IMR-90 (cell line): ENCODE measurements at regions not wholly inside any gene's neighbourhood (a gene's known extent, or its start where the extent isn't known, plus 50 kb on each side); places are given as distances from the start of the nearest gene placed in this dataset.

ENCODE experiments used
- ATAC-seq: fragments of 200-7000 bp; cut with Tn5 transposase; 2 replicates; pipeline ENCODE4 v1.9.1; 2020; ENCODE audit warnings: low read depth, mild to moderate bottlenecking, moderate library complexity
- BruUV-seq: library from RNA; stranded (reverse); fragments of 400-500 nt; replicated peaks from 2 replicates; lab custom pipeline; 2021; lab: Mats Ljungman, UMichigan
- CTCF ChIA-PET: fragments of 300-600 bp; formaldehyde crosslinking; extraction: SDS; loops from one replicate; lab custom pipeline; 2021; ENCODE audit warnings: antibody characterized with exemption; lab: Yijun Ruan, JAX
- POLR2A ChIA-PET: fragments of 300-600 bp; sonication (Branson Sonifier 250); formaldehyde crosslinking; loops from one replicate; lab custom pipeline; 2022; ENCODE audit warnings: antibody characterized with exemption; ENCODE audit not compliant: unreplicated experiment; lab: Charles Lee
- DNase-seq: peaks from one replicate; pipeline ENCODE4 v3.0.0; 2013
- H2AFZ ChIP-seq: replicated peaks from 2 replicates; pipeline ENCODE3; 2013; ENCODE audit warnings: low read length, mild to moderate bottlenecking; ENCODE audit not compliant: poor library complexity
- H2AK5ac ChIP-seq: 2 replicates; pipeline ENCODE4 v1.6.1; 2013; ENCODE audit warnings: low read depth, low read length, inconsistent platforms
- H2AK9ac ChIP-seq: replicated peaks from 2 replicates; pipeline ENCODE3; 2013; ENCODE audit warnings: mild to moderate bottlenecking, low read depth, low read length, moderate library complexity; ENCODE audit not compliant: poor library complexity
- H2BK120ac ChIP-seq: 2 replicates; pipeline ENCODE4 v1.6.1; 2013; ENCODE audit warnings: low read depth, low read length, inconsistent platforms
- H2BK15ac ChIP-seq: 3 replicates; pipeline ENCODE4 v1.6.1; 2013; ENCODE audit warnings: low read depth, low read length, inconsistent platforms
- H2BK20ac ChIP-seq: 2 replicates; pipeline ENCODE4 v1.6.1; 2013; ENCODE audit warnings: low read depth, mild to moderate bottlenecking, inconsistent platforms, low read length, moderate library complexity
- H2BK5ac ChIP-seq: 2 replicates; pipeline ENCODE4 v1.6.1; 2013; ENCODE audit warnings: mild to moderate bottlenecking, low read depth, low read length, inconsistent platforms; ENCODE audit not compliant: poor library complexity, severe bottlenecking
- H3K14ac ChIP-seq: replicated peaks from 2 replicates; pipeline ENCODE4 v1.6.1; 2013; ENCODE audit warnings: low read depth, low read length, inconsistent platforms
- H3K18ac ChIP-seq: 2 replicates; pipeline ENCODE4 v1.6.1; 2013; ENCODE audit warnings: low read depth, low read length, control low read depth
- H3K23ac ChIP-seq: 2 replicates; pipeline ENCODE4 v1.6.1; 2013; ENCODE audit warnings: low read depth, low read length, inconsistent platforms
- H3K27ac ChIP-seq: 2 replicates; pipeline ENCODE4 v1.5.1; 2013; ENCODE audit warnings: mild to moderate bottlenecking, control low read depth, low read length; ENCODE audit not compliant: insufficient read depth
- H3K27me3 ChIP-seq: 2 replicates; pipeline ENCODE4 v1.6.1; 2013; ENCODE audit warnings: low read length; ENCODE audit not compliant: control insufficient read depth, insufficient read depth
- H3K36me3 ChIP-seq: 2 replicates; pipeline ENCODE4 v1.6.1; 2013; ENCODE audit warnings: low read length, mixed read lengths; ENCODE audit not compliant: control insufficient read depth, insufficient read depth
- H3K4ac ChIP-seq: 2 replicates; pipeline ENCODE4 v1.6.1; 2013; ENCODE audit warnings: low read depth, low read length, inconsistent platforms
- H3K4me1 ChIP-seq: 2 replicates; pipeline ENCODE4 v1.6.1; 2013; ENCODE audit warnings: low read length, mixed read lengths; ENCODE audit not compliant: control insufficient read depth, insufficient read depth
- H3K4me2 ChIP-seq: 2 replicates; pipeline ENCODE4 v1.6.1; 2013; ENCODE audit warnings: low read depth, mild to moderate bottlenecking, control low read depth, low read length, moderate library complexity
- H3K4me3 ChIP-seq: 2 replicates; pipeline ENCODE4 v1.5.1; 2013; ENCODE audit warnings: low read depth, mild to moderate bottlenecking, control low read depth, low read length, moderate library complexity; ENCODE audit not compliant: insufficient read depth
- H3K56ac ChIP-seq: 2 replicates; pipeline ENCODE4 v1.6.1; 2013; ENCODE audit warnings: low read length, inconsistent platforms; ENCODE audit not compliant: insufficient read depth; ENCODE audit errors: extremely low read depth
- H3K79me1 ChIP-seq, 2 experiments: 2 replicates each; pipeline ENCODE4 v1.6.1; 2013; ENCODE audit warnings: low read length in 2 of 2, inconsistent platforms in 1 of 2, low read depth in 1 of 2
- H3K9ac ChIP-seq: 2 replicates; pipeline ENCODE4 v1.6.1; 2013; ENCODE audit warnings: low read depth, low read length, control low read depth
- H3K9me1 ChIP-seq: 2 replicates; pipeline ENCODE4 v1.6.1; 2013; ENCODE audit warnings: low read length, inconsistent platforms; ENCODE audit not compliant: insufficient read depth
- H3K9me3 ChIP-seq: 2 replicates; pipeline ENCODE4 v1.6.1; 2013; ENCODE audit warnings: low read length; ENCODE audit not compliant: control insufficient read depth, insufficient read depth
- H4K20me1 ChIP-seq: 2 replicates; pipeline ENCODE4 v1.6.1; 2013; ENCODE audit warnings: low read length, inconsistent platforms; ENCODE audit not compliant: insufficient read depth
- H4K5ac ChIP-seq: 2 replicates; pipeline ENCODE4 v1.6.1; 2013; ENCODE audit warnings: mild to moderate bottlenecking, low read depth, low read length, control low read depth
- H4K8ac ChIP-seq, 2 experiments: 2 replicates each; pipeline ENCODE4 v1.6.1; 2013; ENCODE audit warnings: low read depth in 2 of 2, low read length in 2 of 2, control low read depth in 1 of 2, inconsistent platforms in 1 of 2
- H4K91ac ChIP-seq: 2 replicates; pipeline ENCODE4 v1.6.1; 2013; ENCODE audit warnings: low read depth, low read length, inconsistent platforms; ENCODE audit not compliant: insufficient read depth
- BHLHE40 ChIP-seq: fragments of 150-350 bp; IDR thresholded peaks from 2 replicates; pipeline ENCODE4 v1.6.1; 2016; ENCODE audit warnings: mild to moderate bottlenecking, low read depth, low read length
- CEBPB ChIP-seq: IDR thresholded peaks from 2 replicates; pipeline ENCODE4 v1.6.1; 2012; ENCODE audit warnings: low read depth, low read length, improper control_type of control experiment
- CHD1 ChIP-seq: IDR thresholded peaks from 2 replicates; pipeline ENCODE4 v1.6.1; 2012; ENCODE audit warnings: low read depth, low read length, improper control_type of control experiment
- FOS ChIP-seq: fragments of 150-350 bp; IDR thresholded peaks from 2 replicates; pipeline ENCODE4 v1.6.1; 2016; ENCODE audit warnings: low read depth, low read length
- MAFK ChIP-seq: IDR thresholded peaks from 2 replicates; pipeline ENCODE4 v1.6.1; 2012; ENCODE audit warnings: low read depth, low read length, improper control_type of control experiment
- MAZ ChIP-seq: IDR thresholded peaks from 2 replicates; pipeline ENCODE4 v1.6.1; 2012; ENCODE audit warnings: low read depth, mild to moderate bottlenecking, low read length, improper control_type of control experiment, moderate library complexity, borderline replicate concordance
- MXI1 ChIP-seq: IDR thresholded peaks from 2 replicates; pipeline ENCODE4 v1.6.1; 2012; ENCODE audit warnings: low read depth, mild to moderate bottlenecking, low read length, moderate library complexity, borderline replicate concordance
- NFE2L2 ChIP-seq: fragments of 150-350 bp; IDR thresholded peaks from 2 replicates; pipeline ENCODE4 v1.6.1; 2016; ENCODE audit warnings: low read depth, mild to moderate bottlenecking, low read length
- POLR2A ChIP-seq: IDR thresholded peaks from 2 replicates; pipeline ENCODE4 v1.6.1; 2012; ENCODE audit warnings: mild to moderate bottlenecking, low read depth, low read length
- RAD21 ChIP-seq: IDR thresholded peaks from 2 replicates; pipeline ENCODE4 v1.6.1; 2012; ENCODE audit warnings: low read length, improper control_type of control experiment
- RCOR1 ChIP-seq: IDR thresholded peaks from 2 replicates; pipeline ENCODE4 v1.6.1; 2012; ENCODE audit warnings: mild to moderate bottlenecking, low read length, improper control_type of control experiment; ENCODE audit not compliant: insufficient replicate concordance
- RFX5 ChIP-seq: IDR thresholded peaks from 2 replicates; pipeline ENCODE4 v1.8.0; 2012; ENCODE audit warnings: low read depth, mild to moderate bottlenecking, low read length, moderate library complexity
- SMC3 ChIP-seq: fragments of 150-350 bp; IDR thresholded peaks from 2 replicates; pipeline ENCODE4 v1.6.1; 2016; ENCODE audit warnings: low read depth, mild to moderate bottlenecking, antibody characterized with exemption, low read length, moderate library complexity
- dilution Hi-C: fragments of 300-500 bp; cut with HindIII; formaldehyde crosslinking; loops from one replicate; pipeline ENCODE4 v1.14.3; 2018; ENCODE audit warnings: low sequenced_read_pairs; ENCODE audit not compliant: unreplicated experiment
- in situ Hi-C: fragments of 300-500 bp; cut with MboI; formaldehyde crosslinking; loops from 3 replicates; pipeline ENCODE4 v1.14.3; 2019; ENCODE audit warnings: low sequenced_read_pairs, inconsistent platforms, mixed read lengths
- intact Hi-C: fragments of 100-400 bp; cut with micrococcal nuclease; formaldehyde crosslinking; loops from 2 replicates; pipeline ENCODE4 v1.10.0; 2022
- TF ChIP-seq, protein P1 (sequence below): fragments of 150-350 bp; IDR thresholded peaks from 2 replicates; pipeline ENCODE4 v1.6.1; 2017; ENCODE audit warnings: mild to moderate bottlenecking, antibody characterized with exemption, low read length, low read depth
- TF ChIP-seq, protein P2 (sequence below): fragments of 150-350 bp; IDR thresholded peaks from 2 replicates; pipeline ENCODE4 v1.6.1; 2016; ENCODE audit warnings: low read depth, mild to moderate bottlenecking, low read length, moderate library complexity, borderline replicate concordance

GRCh38 chr1:242613266-242613815 lies 88.8 kb upstream of the PLD5 start:
- no peaks in the 10 kb centered on the region for H3K4me1 ChIP-seq
- H4K20me1 ChIP-seq: no peaks in the 10 kb centered on the region
- DNase-seq (no peak), ATAC-seq (no peak)
- no peak overlapping the region for H2BK120ac ChIP-seq
- no peak overlapping the region for H2AK9ac ChIP-seq
- H3K79me1 ChIP-seq: no peaks in the 10 kb centered on the region
- H3K36me3 ChIP-seq: no peaks in the 10 kb centered on the region
- H3K14ac ChIP-seq: no peak overlapping the region
- no peak overlapping the region for H3K56ac ChIP-seq
- ChIA-PET CTCF (no interaction called here), POLR2A (no interaction called here)
- no peak overlapping the region for H2AK5ac ChIP-seq
- dilution Hi-C loops: no loop called here
- H3K27me3 ChIP-seq: no peaks in the 10 kb centered on the region
- no peak overlapping the region for H3K18ac ChIP-seq
- in situ Hi-C loops: no loop called here
- no peak overlapping the region for H2BK20ac ChIP-seq
- H3K4me3 ChIP-seq: no peak overlapping the region
- H3K4me2 ChIP-seq: no peak overlapping the region
- H3K9me3 ChIP-seq: peaks cover 12% of the 10 kb centered on the region
- H3K4ac ChIP-seq: no peak overlapping the region
- no peak overlapping the region for H4K5ac ChIP-seq
- no TSS peak for BruUV-seq
- intact Hi-C loops: no loop called here
- H3K9ac ChIP-seq: no peak overlapping the region
- H3K9me1 ChIP-seq: no peaks in the 10 kb centered on the region
- no peak for TF ChIP-seq RCOR1
- TF ChIP-seq RFX5: no peak
- no peak for TF ChIP-seq CEBPB
- TF ChIP-seq MAFK: no peak
- TF ChIP-seq CHD1: no peak
- no peak for TF ChIP-seq SMC3
- no peak for TF ChIP-seq MAZ
- TF ChIP-seq RAD21: no peak
- TF ChIP-seq, protein P1, sequence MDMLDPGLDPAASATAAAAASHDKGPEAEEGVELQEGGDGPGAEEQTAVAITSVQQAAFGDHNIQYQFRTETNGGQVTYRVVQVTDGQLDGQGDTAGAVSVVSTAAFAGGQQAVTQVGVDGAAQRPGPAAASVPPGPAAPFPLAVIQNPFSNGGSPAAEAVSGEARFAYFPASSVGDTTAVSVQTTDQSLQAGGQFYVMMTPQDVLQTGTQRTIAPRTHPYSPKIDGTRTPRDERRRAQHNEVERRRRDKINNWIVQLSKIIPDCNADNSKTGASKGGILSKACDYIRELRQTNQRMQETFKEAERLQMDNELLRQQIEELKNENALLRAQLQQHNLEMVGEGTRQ: no peak
- TF ChIP-seq FOS: no peak
- no peak for TF ChIP-seq POLR2A
- no peak for TF ChIP-seq NFE2L2
- TF ChIP-seq, protein P2, sequence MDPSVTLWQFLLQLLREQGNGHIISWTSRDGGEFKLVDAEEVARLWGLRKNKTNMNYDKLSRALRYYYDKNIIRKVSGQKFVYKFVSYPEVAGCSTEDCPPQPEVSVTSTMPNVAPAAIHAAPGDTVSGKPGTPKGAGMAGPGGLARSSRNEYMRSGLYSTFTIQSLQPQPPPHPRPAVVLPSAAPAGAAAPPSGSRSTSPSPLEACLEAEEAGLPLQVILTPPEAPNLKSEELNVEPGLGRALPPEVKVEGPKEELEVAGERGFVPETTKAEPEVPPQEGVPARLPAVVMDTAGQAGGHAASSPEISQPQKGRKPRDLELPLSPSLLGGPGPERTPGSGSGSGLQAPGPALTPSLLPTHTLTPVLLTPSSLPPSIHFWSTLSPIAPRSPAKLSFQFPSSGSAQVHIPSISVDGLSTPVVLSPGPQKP: no peak
- no peak for TF ChIP-seq MXI1
- TF ChIP-seq BHLHE40: no peak
- no peak overlapping the region for H4K91ac ChIP-seq
- no peak overlapping the region for H2BK15ac ChIP-seq
- no peak overlapping the region for H2AFZ ChIP-seq
- no peak overlapping the region for H4K8ac ChIP-seq
- no peak overlapping the region for H3K27ac ChIP-seq
- no peak overlapping the region for H3K23ac ChIP-seq
- H2BK5ac ChIP-seq: no peak overlapping the region
